HG02610 (cell line): ENCODE measurements at regions not wholly inside any gene's neighbourhood (a gene's known extent, or its start where the extent isn't known, plus 50 kb on each side); places are given as distances from the start of the nearest gene placed in this dataset.
"Not testable (repeated sequence)": the region's sequence is repeated elsewhere in the genome, so short reads cannot be mapped to it uniquely, and the experiment has no call there.

Experiments used
- ATAC-seq: cut with Tn5 transposase; IDR thresholded peaks from one replicate; pipeline ENCODE4 v1.9.1; 2021; ENCODE audit warnings: mild to moderate bottlenecking, moderate library complexity; ENCODE audit not compliant: unreplicated experiment

GRCh38 chr1:116185161-116185701, 74.0 kb downstream of the MAB21L3 start:
- no peak for ATAC-seq

- ATAC-seq: no peak
These were observed 78.3 kb downstream of the MAB21L3 start for GRCh38 chr1:116189481-116189880.

GRCh38 chr1:116191294-116191693, 80.1 kb downstream of the MAB21L3 start:
- ATAC-seq: no peak

- no peak for ATAC-seq
These were observed 82.6 kb downstream of the MAB21L3 start for GRCh38 chr1:116193768-116194167.

- ATAC-seq: no peak
These were observed 83.4 kb downstream of the MAB21L3 start for GRCh38 chr1:116194568-116194967.

GRCh38 chr1:116195077-116195868, 84.1 kb downstream of the MAB21L3 start:
- ATAC-seq: no peak

- not testable (repeated sequence) for ATAC-seq
These were observed 89.1 kb downstream of the MAB21L3 start for GRCh38 chr1:116200343-116200742.

GRCh38 chr1:116201911-116202310, 90.7 kb downstream of the MAB21L3 start:
- ATAC-seq: no peak

GRCh38 chr1:116203181-116203723, 92.1 kb downstream of the MAB21L3 start:
- ATAC-seq: no peak

- no peak for ATAC-seq
These were observed 92.7 kb downstream of the MAB21L3 start for GRCh38 chr1:116203920-116204319.

GRCh38 chr1:116205941-116206679, 94.9 kb downstream of the MAB21L3 start:
- no peak for ATAC-seq

- ATAC-seq: no peak
These were observed 96.0 kb downstream of the MAB21L3 start for GRCh38 chr1:116207126-116207735.

GRCh38 chr1:116208136-116208535, 96.9 kb downstream of the MAB21L3 start:
- ATAC-seq: no peak

- no peak for ATAC-seq
These were observed 100.1 kb downstream of the MAB21L3 start for GRCh38 chr1:116211294-116211693.

GRCh38 chr1:116218922-116219321, 107.7 kb downstream of the MAB21L3 start:
- no peak for ATAC-seq

- no peak for ATAC-seq
These were observed 108.6 kb downstream of the MAB21L3 start for GRCh38 chr1:116219651-116220434.

- ATAC-seq: no peak
These were observed 112.9 kb downstream of the MAB21L3 start for GRCh38 chr1:116224111-116224510.

- ATAC-seq: no peak
These were observed 113.4 kb downstream of the MAB21L3 start for GRCh38 chr1:116224561-116224960.

GRCh38 chr1:116226017-116226416, 114.8 kb downstream of the MAB21L3 start:
- ATAC-seq: peak; percentile 75

GRCh38 chr1:116228511-116228910, 117.3 kb downstream of the MAB21L3 start:
- no peak for ATAC-seq
